Endothelial cell of umbilical vein (primary cell): ENCODE measurements at regions not wholly inside any gene's neighbourhood (a gene's known extent, or its start where the extent isn't known, plus 50 kb on each side); places are given as distances from the start of the nearest gene placed in this dataset.

Experiments used
- EZH2 ChIP-seq: IDR thresholded peaks from 2 replicates; pipeline ENCODE4 v1.6.1; 2012; ENCODE audit warnings: borderline replicate concordance, low read depth, mild to moderate bottlenecking, moderate library complexity, low read length, inconsistent platforms; ENCODE audit not compliant: severe bottlenecking
- POLR2A ChIP-seq: IDR thresholded peaks from 2 replicates; pipeline ENCODE4 v1.6.1; 2012; ENCODE audit warnings: low read depth, mild to moderate bottlenecking, control low read depth, low read length
- TF ChIP-seq, protein P1 (sequence below), 2 donors: IDR thresholded peaks; 1 replicate in 1 of 2; 2 replicates in 1 of 2; pipeline ENCODE4 v1.5.1; 2011; ENCODE audit warnings: low read length in 2 of 2, mild to moderate bottlenecking in 2 of 2, moderate library complexity in 2 of 2, control low read depth in 1 of 2, inconsistent platforms in 1 of 2, low read depth in 1 of 2; ENCODE audit not compliant: insufficient read depth in 1 of 2; ENCODE audit errors: extremely low read depth in 1 of 2

DNA sequence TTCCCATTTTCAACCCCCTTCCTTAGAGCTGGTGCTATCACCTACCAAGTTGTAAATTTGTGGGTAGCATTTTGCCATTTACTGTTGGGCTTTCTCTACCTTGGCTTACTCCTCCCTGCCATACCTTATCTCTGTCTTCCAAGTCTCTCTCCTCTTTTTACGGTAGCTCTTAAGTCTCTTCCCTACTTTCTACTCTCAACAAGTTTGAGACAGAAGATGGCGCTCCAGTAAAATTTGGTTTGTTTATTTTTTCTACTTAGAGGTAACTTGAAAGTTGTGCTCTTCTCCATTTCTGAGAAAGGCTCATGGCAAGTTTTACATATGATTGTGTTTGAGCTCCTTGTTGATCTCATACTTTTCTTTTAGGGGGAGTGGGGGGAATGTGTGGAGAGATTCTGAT lies 1508.1 kb downstream of the TECRL start:
- TF ChIP-seq, protein P1, sequence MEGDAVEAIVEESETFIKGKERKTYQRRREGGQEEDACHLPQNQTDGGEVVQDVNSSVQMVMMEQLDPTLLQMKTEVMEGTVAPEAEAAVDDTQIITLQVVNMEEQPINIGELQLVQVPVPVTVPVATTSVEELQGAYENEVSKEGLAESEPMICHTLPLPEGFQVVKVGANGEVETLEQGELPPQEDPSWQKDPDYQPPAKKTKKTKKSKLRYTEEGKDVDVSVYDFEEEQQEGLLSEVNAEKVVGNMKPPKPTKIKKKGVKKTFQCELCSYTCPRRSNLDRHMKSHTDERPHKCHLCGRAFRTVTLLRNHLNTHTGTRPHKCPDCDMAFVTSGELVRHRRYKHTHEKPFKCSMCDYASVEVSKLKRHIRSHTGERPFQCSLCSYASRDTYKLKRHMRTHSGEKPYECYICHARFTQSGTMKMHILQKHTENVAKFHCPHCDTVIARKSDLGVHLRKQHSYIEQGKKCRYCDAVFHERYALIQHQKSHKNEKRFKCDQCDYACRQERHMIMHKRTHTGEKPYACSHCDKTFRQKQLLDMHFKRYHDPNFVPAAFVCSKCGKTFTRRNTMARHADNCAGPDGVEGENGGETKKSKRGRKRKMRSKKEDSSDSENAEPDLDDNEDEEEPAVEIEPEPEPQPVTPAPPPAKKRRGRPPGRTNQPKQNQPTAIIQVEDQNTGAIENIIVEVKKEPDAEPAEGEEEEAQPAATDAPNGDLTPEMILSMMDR (IDR thresholded peaks at IDR 0.05; ENCODE audit: extremely low read depth in 1 of 2, insufficient read depth in 1 of 2, low read depth in 1 of 2, low read length in 2 of 2) = no peak
- TF ChIP-seq EZH2 (no peak), POLR2A (no peak)
